ENCODE measurements at regions not wholly inside any gene's neighbourhood (a gene's known extent, or its start where the extent isn't known, plus 50 kb on each side); places are given as distances from the start of the nearest gene placed in this dataset.

GRCh38 chr15:98196371-98196770 is 235.9 kb downstream of the ARRDC4 start:
- Histone ChIP-seq H3K79me2 (ENCODE audit: low read length) (no peaks in the 10 kb centered on the region), H3K9ac (ENCODE audit: low read length) (no peak overlapping the region), H3K27ac (ENCODE audit: low read length) (no peak overlapping the region), H4K20me1 (ENCODE audit: low read length) (no peaks in the 10 kb centered on the region), H3K4me3 (ENCODE audit: low read length) (no peak overlapping the region), H3K27me3 (ENCODE audit: low read length) (peaks cover 48% of the 10 kb centered on the region), H3K9me3 (ENCODE audit: low read length) (no peaks in the 10 kb centered on the region), H3K4me1 (ENCODE audit: insufficient read depth, low read length) (no peaks in the 10 kb centered on the region), H3K36me3 (ENCODE audit: low read depth, low read length) (no peaks in the 10 kb centered on the region), H3F3A (ENCODE audit: low read length, unreplicated experiment) (no peaks in the 10 kb centered on the region), H2AFZ (ENCODE audit: low read length) (no peak overlapping the region), H3K9me2 (replicated peaks; ENCODE audit: low read length) (no peaks in the 10 kb centered on the region), H3K4me2 (ENCODE audit: low read length) (no peak overlapping the region)
- intact Hi-C loops (cut with micrococcal nuclease) = no loop called here
- no TSS peak for BruUV-seq (replicated peaks)
- POLR2A ChIA-PET (ENCODE audit: unreplicated experiment) = no interaction called here
- no peak for TF ChIP-seq CTCF (conservative IDR thresholded peaks at IDR 0.05; ENCODE audit: low read depth, low read length)
- no peak for TF ChIP-seq EZH2 (IDR thresholded peaks at IDR 0.05; ENCODE audit: low read length, unreplicated experiment)
- TF ChIP-seq EZH2phosphoT487 (IDR thresholded peaks at IDR 0.05; ENCODE audit: borderline replicate concordance, low read length) = no peak
- ATAC-seq = no peak
- CTCF ChIA-PET = no interaction called here
- DNase-seq = no peak

GRCh38 chr15:98202256-98202655 is 241.8 kb downstream of the ARRDC4 start:
- H3K4me3 ChIP-seq (ENCODE audit: low read length) = no peak overlapping the region
- no peak overlapping the region for H2AFZ ChIP-seq (ENCODE audit: low read length)
- no peaks in the 10 kb centered on the region for H3K9me3 ChIP-seq (ENCODE audit: low read length)
- ATAC-seq (no peak), DNase-seq (no peak)
- H3K4me1 ChIP-seq (ENCODE audit: insufficient read depth, low read length) = no peaks in the 10 kb centered on the region
- no peaks in the 10 kb centered on the region for H3F3A ChIP-seq (ENCODE audit: low read length, unreplicated experiment)
- H3K4me2 ChIP-seq (ENCODE audit: low read length) = no peak overlapping the region
- H3K27ac ChIP-seq (ENCODE audit: low read length) = no peak overlapping the region
- H3K27me3 ChIP-seq (ENCODE audit: low read length) = peaks cover 20% of the 10 kb centered on the region
- ChIA-PET POLR2A (ENCODE audit: unreplicated experiment) (no interaction called here), CTCF (no interaction called here)
- intact Hi-C loops (cut with micrococcal nuclease) = no loop called here
- no peaks in the 10 kb centered on the region for H4K20me1 ChIP-seq (ENCODE audit: low read length)
- no peaks in the 10 kb centered on the region for H3K9me2 ChIP-seq (replicated peaks; ENCODE audit: low read length)
- no peaks in the 10 kb centered on the region for H3K79me2 ChIP-seq (ENCODE audit: low read length)
- BruUV-seq (replicated peaks) = no TSS peak
- H3K36me3 ChIP-seq (ENCODE audit: low read depth, low read length) = no peaks in the 10 kb centered on the region
- TF ChIP-seq CTCF (conservative IDR thresholded peaks at IDR 0.05; ENCODE audit: low read depth, low read length) (no peak), EZH2phosphoT487 (IDR thresholded peaks at IDR 0.05; ENCODE audit: borderline replicate concordance, low read length) (no peak), EZH2 (IDR thresholded peaks at IDR 0.05; ENCODE audit: low read length, unreplicated experiment) (no peak)
- H3K9ac ChIP-seq (ENCODE audit: low read length) = no peak overlapping the region

- no peak overlapping the region for H3K27ac ChIP-seq (ENCODE audit: low read length)
- no peaks in the 10 kb centered on the region for H3K9me2 ChIP-seq (replicated peaks; ENCODE audit: low read length)
- BruUV-seq (replicated peaks) = no TSS peak
- no peaks in the 10 kb centered on the region for H3K4me1 ChIP-seq (ENCODE audit: insufficient read depth, low read length)
- no peak overlapping the region for H3K4me3 ChIP-seq (ENCODE audit: low read length)
- H3F3A ChIP-seq (ENCODE audit: low read length, unreplicated experiment) = no peaks in the 10 kb centered on the region
- no peaks in the 10 kb centered on the region for H3K9me3 ChIP-seq (ENCODE audit: low read length)
- TF ChIP-seq EZH2phosphoT487 (IDR thresholded peaks at IDR 0.05; ENCODE audit: borderline replicate concordance, low read length) = no peak
- TF ChIP-seq CTCF (conservative IDR thresholded peaks at IDR 0.05; ENCODE audit: low read depth, low read length) = no peak
- TF ChIP-seq EZH2 (IDR thresholded peaks at IDR 0.05; ENCODE audit: low read length, unreplicated experiment) = no peak
- DNase-seq (no peak), ATAC-seq (no peak)
- H3K4me2 ChIP-seq (ENCODE audit: low read length) = no peak overlapping the region
- H3K9ac ChIP-seq (ENCODE audit: low read length) = no peak overlapping the region
- no peaks in the 10 kb centered on the region for H4K20me1 ChIP-seq (ENCODE audit: low read length)
- ChIA-PET CTCF (no interaction called here), POLR2A (ENCODE audit: unreplicated experiment) (interaction anchor here (0.6 kb wide), 1 partner anchor 145 kb away, joined by 3 read pairs; no protein-coding TSS in a partner anchor)
- H3K79me2 ChIP-seq (ENCODE audit: low read length) = no peaks in the 10 kb centered on the region
- intact Hi-C loops (cut with micrococcal nuclease) = no loop called here
- no peaks in the 10 kb centered on the region for H3K36me3 ChIP-seq (ENCODE audit: low read depth, low read length)
- peaks cover 24% of the 10 kb centered on the region for H3K27me3 ChIP-seq (ENCODE audit: low read length)
- H2AFZ ChIP-seq (ENCODE audit: low read length) = no peak overlapping the region
These were observed 243.6 kb downstream of the ARRDC4 start for GRCh38 chr15:98203872-98204660.
